Neural cell (in vitro differentiated cells): ENCODE measurements at regions not wholly inside any gene's neighbourhood (a gene's known extent, or its start where the extent isn't known, plus 50 kb on each side); places are given as distances from the start of the nearest gene placed in this dataset.

ENCODE experiments used
- H2AFZ ChIP-seq: fragments of 200-600, 300-800 bp; sonication (generic), shearing (Covaris generic); 2 replicates; pipeline ENCODE4 v1.6.0; 2014; ENCODE audit warnings: low read depth, mild to moderate bottlenecking, antibody characterized with exemption, low read length, moderate library complexity
- H3F3A ChIP-seq: fragments of 200-600 bp; shearing (Covaris generic); 2 replicates; pipeline ENCODE4 v1.6.1; 2016; ENCODE audit warnings: mild to moderate bottlenecking, moderate library complexity, mixed read lengths, antibody characterized with exemption, low read length; ENCODE audit not compliant: insufficient read depth, poor library complexity, severe bottlenecking
- H3K27ac ChIP-seq: fragments of 200-600, 300-800 bp; sonication (generic), shearing (Covaris generic); 2 replicates; pipeline ENCODE4 v1.5.1; 2014; ENCODE audit warnings: mild to moderate bottlenecking, low read length, moderate library complexity
- H3K27me3 ChIP-seq: fragments of 300-800, 200-600 bp; sonication (generic), shearing (Covaris generic); 2 replicates; pipeline ENCODE4 v1.6.0; 2014; ENCODE audit warnings: mild to moderate bottlenecking, low read depth, low read length, moderate library complexity; ENCODE audit not compliant: insufficient read depth
- H3K36me3 ChIP-seq: fragments of 300-800, 200-600 bp; sonication (generic), shearing (Covaris generic); 2 replicates; pipeline ENCODE4 v1.5.1; 2014; ENCODE audit warnings: mild to moderate bottlenecking, antibody characterized with exemption, low read length, moderate library complexity; ENCODE audit not compliant: insufficient read depth
- H3K4me2 ChIP-seq: fragments of 300-800, 200-600 bp; sonication (generic), shearing (Covaris generic); 2 replicates; pipeline ENCODE4 v1.6.0; 2014; ENCODE audit warnings: mild to moderate bottlenecking, low read length
- H3K4me3 ChIP-seq: fragments of 300-800, 200-600 bp; sonication (generic), shearing (Covaris generic); 2 replicates; pipeline ENCODE4 v1.5.1; 2014; ENCODE audit warnings: mild to moderate bottlenecking, low read length, moderate library complexity
- H3K79me2 ChIP-seq: fragments of 200-600 bp; shearing (Covaris generic); replicated peaks from 2 replicates; pipeline ENCODE4 v1.6.0; 2014; ENCODE audit warnings: mild to moderate bottlenecking, low read length, moderate library complexity; ENCODE audit not compliant: insufficient read depth
- H3K9ac ChIP-seq: fragments of 300-800, 200-600 bp; sonication (generic), shearing (Covaris generic); 2 replicates; pipeline ENCODE4 v1.6.1; 2016; ENCODE audit warnings: mild to moderate bottlenecking, low read length, mixed read lengths
- H3K9me2 ChIP-seq: fragments of 200-600 bp; shearing (Covaris generic); 2 replicates; pipeline ENCODE4 v1.6.1; 2016; ENCODE audit warnings: mild to moderate bottlenecking, low read length, mixed read lengths; ENCODE audit not compliant: insufficient read depth
- H3K9me3 ChIP-seq: fragments of 200-600, 300-800 bp; sonication (generic), shearing (Covaris generic); 2 replicates; pipeline ENCODE4 v1.6.1; 2016; ENCODE audit warnings: mild to moderate bottlenecking, mixed run types, low read length, moderate library complexity, mixed read lengths
- H4K20me1 ChIP-seq: fragments of 200-600 bp; shearing (Covaris generic); 2 replicates; pipeline ENCODE4 v1.6.1; 2016; ENCODE audit warnings: mild to moderate bottlenecking, mixed run types; ENCODE audit not compliant: insufficient read depth
- CTCF ChIP-seq: fragments of 450-650 bp; IDR thresholded peaks from 2 replicates; pipeline ENCODE4 v1.5.1; 2014; ENCODE audit warnings: antibody characterized with exemption, mild to moderate bottlenecking, moderate library complexity; ENCODE audit not compliant: poor library complexity, severe bottlenecking
- EP300 ChIP-seq: fragments of 450-650 bp; conservative IDR thresholded peaks from 2 replicates; pipeline ENCODE4 v1.6.1; 2014; ENCODE audit warnings: antibody characterized with exemption, mild to moderate bottlenecking, moderate library complexity; ENCODE audit not compliant: poor library complexity, severe bottlenecking
- EZH2 ChIP-seq: fragments of 200-600, 300-800 bp; shearing (Covaris generic), sonication (generic); IDR thresholded peaks from 2 replicates; pipeline ENCODE4 v1.6.1; 2014; ENCODE audit warnings: antibody characterized with exemption, low read length, borderline replicate concordance, mild to moderate bottlenecking; ENCODE audit not compliant: insufficient read depth, poor library complexity, severe bottlenecking
- MXI1 ChIP-seq: fragments of 450-650 bp; conservative IDR thresholded peaks from 2 replicates; pipeline ENCODE4 v1.6.1; 2014; ENCODE audit warnings: antibody characterized with exemption, mild to moderate bottlenecking; ENCODE audit not compliant: poor library complexity, severe bottlenecking
- POLR2AphosphoS5 ChIP-seq: IDR thresholded peaks from 2 replicates; pipeline ENCODE4 v1.6.1; 2012
- RAD21 ChIP-seq: fragments of 450-650 bp; conservative IDR thresholded peaks from 2 replicates; pipeline ENCODE4 v1.6.1; 2014; ENCODE audit warnings: antibody characterized with exemption, mild to moderate bottlenecking, moderate library complexity
- REST ChIP-seq: IDR thresholded peaks from 2 replicates; pipeline ENCODE4 v1.6.1; 2012; ENCODE audit warnings: borderline replicate concordance
- SMC3 ChIP-seq: fragments of 450-650 bp; conservative IDR thresholded peaks from 2 replicates; pipeline ENCODE4 v1.6.1; 2014; ENCODE audit warnings: antibody characterized with exemption, mild to moderate bottlenecking, moderate library complexity; ENCODE audit not compliant: poor library complexity
- TAF1 ChIP-seq: IDR thresholded peaks from 2 replicates; pipeline ENCODE4 v1.6.1; 2012; ENCODE audit warnings: low read depth

- Histone ChIP-seq H3K27ac (no peak overlapping the region), H3K27me3 (no peaks in the 10 kb centered on the region), H3K9me3 (no peaks in the 10 kb centered on the region), H3K36me3 (no peaks in the 10 kb centered on the region), H2AFZ (no peak overlapping the region), H4K20me1 (no peaks in the 10 kb centered on the region), H3K4me2 (no peak overlapping the region), H3F3A (no peaks in the 10 kb centered on the region), H3K79me2 (no peaks in the 10 kb centered on the region), H3K9me2 (no peaks in the 10 kb centered on the region), H3K9ac (no peak overlapping the region), H3K4me3 (no peak overlapping the region)
- no peak for TF ChIP-seq SMC3
- TF ChIP-seq POLR2AphosphoS5: no peak
- TF ChIP-seq REST: no peak
- TF ChIP-seq EZH2: no peak
- TF ChIP-seq CTCF: no peak
- no peak for TF ChIP-seq EP300
- no peak for TF ChIP-seq MXI1
- no peak for TF ChIP-seq TAF1
- TF ChIP-seq RAD21: no peak
These were observed 648.8 kb downstream of the ARL4A start for GRCh38 chr7:13336227-13336626.

DNA sequence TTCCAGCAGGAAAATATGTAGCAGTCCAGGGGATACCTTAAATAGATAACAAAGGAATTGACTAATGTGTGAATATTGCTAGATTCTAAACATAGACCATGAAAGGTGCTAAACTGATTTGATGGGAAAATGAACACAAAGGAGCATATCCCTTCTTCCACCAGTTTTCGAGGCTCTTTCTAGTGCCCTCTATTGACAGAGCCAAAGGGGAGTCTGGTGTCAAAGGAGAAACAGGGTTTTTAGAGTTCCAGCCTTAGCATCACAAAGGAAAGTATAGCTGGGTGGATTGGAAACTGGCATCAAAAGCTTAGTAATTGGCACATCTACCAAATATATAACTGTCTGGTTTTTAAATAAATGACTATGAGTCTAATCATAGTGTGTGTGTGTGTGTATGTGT lies 636.8 kb downstream of the ETV1 start:
- TF ChIP-seq EP300 (no peak), TAF1 (no peak), CTCF (no peak), REST (no peak), EZH2 (no peak), SMC3 (no peak), MXI1 (no peak), RAD21 (no peak), POLR2AphosphoS5 (no peak)
- Histone ChIP-seq H3K27me3 (no peaks in the 10 kb centered on the region), H3K9ac (no peak overlapping the region), H4K20me1 (no peaks in the 10 kb centered on the region), H3F3A (no peaks in the 10 kb centered on the region), H2AFZ (no peak overlapping the region), H3K36me3 (no peaks in the 10 kb centered on the region), H3K9me3 (no peaks in the 10 kb centered on the region), H3K4me2 (no peak overlapping the region), H3K4me3 (no peak overlapping the region), H3K27ac (peak overlapping the region; percentile 32), H3K9me2 (no peaks in the 10 kb centered on the region), H3K79me2 (no peaks in the 10 kb centered on the region)
